T-helper 1 cell treated with Interleukin-12 subunit alpha and Interleukin-12 subunit beta and Interleukin-4 antibody, amounts not matched to agents 30 μg/mL and 1 μg/mL, for 36 hours (primary cell): ENCODE measurements at regions not wholly inside any gene's neighbourhood (a gene's known extent, or its start where the extent isn't known, plus 50 kb on each side); places are given as distances from the start of the nearest gene placed in this dataset.
"Not testable (repeated sequence)": the region's sequence is repeated elsewhere in the genome, so short reads cannot be mapped to it uniquely, and the experiment has no call there.

ENCODE experiments used
- H3K27ac Mint-ChIP-seq: one replicate; pipeline ENCODE4 v1.8.0; 2021; ENCODE audit warnings: mild to moderate bottlenecking, mixed read lengths
- H3K27me3 Mint-ChIP-seq: one replicate; pipeline ENCODE4 v1.8.0; 2021; ENCODE audit warnings: low read depth, mixed read lengths
- H3K36me3 Mint-ChIP-seq: one replicate; pipeline ENCODE4 v1.8.0; 2021; ENCODE audit warnings: low read depth, mixed read lengths
- H3K4me1 Mint-ChIP-seq: one replicate; pipeline ENCODE4 v1.8.0; 2021; ENCODE audit warnings: low read depth, mixed read lengths
- H3K4me3 Mint-ChIP-seq: one replicate; pipeline ENCODE4 v1.8.0; 2021; ENCODE audit warnings: mild to moderate bottlenecking, moderate library complexity, mixed read lengths
- H3K9me3 Mint-ChIP-seq: one replicate; pipeline ENCODE4 v1.8.0; 2021; ENCODE audit warnings: mixed read lengths

GRCh38 chr17:33882677-33883076, 372.4 kb upstream of the CCL2 start:
- H3K4me3 Mint-ChIP-seq, H3K4me1 Mint-ChIP-seq, H3K9me3 Mint-ChIP-seq, H3K27me3 Mint-ChIP-seq, H3K36me3 Mint-ChIP-seq, H3K27ac Mint-ChIP-seq: not testable (repeated sequence)

- no peak overlapping the region for H3K27ac Mint-ChIP-seq
- H3K9me3 Mint-ChIP-seq = peaks cover 2% of the 10 kb centered on the region
- no peaks in the 10 kb centered on the region for H3K4me1 Mint-ChIP-seq
- H3K4me3 Mint-ChIP-seq = no peak overlapping the region
- no peaks in the 10 kb centered on the region for H3K36me3 Mint-ChIP-seq
- no peaks in the 10 kb centered on the region for H3K27me3 Mint-ChIP-seq
Measured at GRCh38 chr17:33888455-33888854, 366.6 kb upstream of the CCL2 start.

- H3K4me1 Mint-ChIP-seq = no peaks in the 10 kb centered on the region
- H3K9me3 Mint-ChIP-seq = no peaks in the 10 kb centered on the region
- H3K4me3 Mint-ChIP-seq = no peak overlapping the region
- no peaks in the 10 kb centered on the region for H3K27me3 Mint-ChIP-seq
- no peak overlapping the region for H3K27ac Mint-ChIP-seq
- H3K36me3 Mint-ChIP-seq = no peaks in the 10 kb centered on the region
Measured at GRCh38 chr17:33889040-33889439, 366.0 kb upstream of the CCL2 start.

GRCh38 chr17:33889766-33890165, 365.3 kb upstream of the CCL2 start:
- Mint-ChIP-seq H3K36me3 (no peaks in the 10 kb centered on the region), H3K4me3 (no peak overlapping the region), H3K27ac (no peak overlapping the region), H3K4me1 (no peaks in the 10 kb centered on the region), H3K27me3 (no peaks in the 10 kb centered on the region), H3K9me3 (no peaks in the 10 kb centered on the region)

- H3K4me1 Mint-ChIP-seq = no peaks in the 10 kb centered on the region
- H3K9me3 Mint-ChIP-seq = no peaks in the 10 kb centered on the region
- no peaks in the 10 kb centered on the region for H3K27me3 Mint-ChIP-seq
- H3K27ac Mint-ChIP-seq = no peak overlapping the region
- no peak overlapping the region for H3K4me3 Mint-ChIP-seq
- H3K36me3 Mint-ChIP-seq = no peaks in the 10 kb centered on the region
Measured at GRCh38 chr17:33892717-33893591, 362.1 kb upstream of the CCL2 start.

- no peaks in the 10 kb centered on the region for H3K36me3 Mint-ChIP-seq
- no peaks in the 10 kb centered on the region for H3K4me1 Mint-ChIP-seq
- peaks cover 3% of the 10 kb centered on the region for H3K27me3 Mint-ChIP-seq
- H3K27ac Mint-ChIP-seq = no peak overlapping the region
- no peaks in the 10 kb centered on the region for H3K9me3 Mint-ChIP-seq
- no peak overlapping the region for H3K4me3 Mint-ChIP-seq
Measured at GRCh38 chr17:33895491-33895890, 359.6 kb upstream of the CCL2 start.

- Mint-ChIP-seq H3K36me3 (no peaks in the 10 kb centered on the region), H3K27me3 (peaks cover 3% of the 10 kb centered on the region), H3K27ac (no peak overlapping the region), H3K9me3 (no peaks in the 10 kb centered on the region), H3K4me3 (no peak overlapping the region), H3K4me1 (no peaks in the 10 kb centered on the region)
Measured at GRCh38 chr17:33896263-33896662, 358.8 kb upstream of the CCL2 start.

- Mint-ChIP-seq H3K27ac (no peak overlapping the region), H3K4me3 (no peak overlapping the region), H3K9me3 (no peaks in the 10 kb centered on the region), H3K4me1 (no peaks in the 10 kb centered on the region), H3K27me3 (peaks cover 10% of the 10 kb centered on the region), H3K36me3 (no peaks in the 10 kb centered on the region)
Measured at GRCh38 chr17:33901085-33901484, 354.0 kb upstream of the CCL2 start.

GRCh38 chr17:33902901-33903449, 352.1 kb upstream of the CCL2 start:
- no peaks in the 10 kb centered on the region for H3K9me3 Mint-ChIP-seq

GRCh38 chr17:33904476-33904875, 350.6 kb upstream of the CCL2 start:
- H3K4me1 Mint-ChIP-seq = no peaks in the 10 kb centered on the region
- peaks cover 7% of the 10 kb centered on the region for H3K27me3 Mint-ChIP-seq
- no peak overlapping the region for H3K27ac Mint-ChIP-seq
- no peaks in the 10 kb centered on the region for H3K9me3 Mint-ChIP-seq
- H3K4me3 Mint-ChIP-seq = no peak overlapping the region
- no peaks in the 10 kb centered on the region for H3K36me3 Mint-ChIP-seq

More at GRCh38 chr17:33902901-33903449, 352.1 kb upstream of the CCL2 start:
- Mint-ChIP-seq H3K36me3 (no peaks in the 10 kb centered on the region), H3K4me3 (no peak overlapping the region), H3K27ac (no peak overlapping the region), H3K4me1 (no peaks in the 10 kb centered on the region), H3K27me3 (peaks cover 10% of the 10 kb centered on the region)

- Mint-ChIP-seq H3K36me3 (no peaks in the 10 kb centered on the region), H3K9me3 (no peaks in the 10 kb centered on the region), H3K4me3 (no peak overlapping the region), H3K27ac (no peak overlapping the region), H3K27me3 (peaks cover 7% of the 10 kb centered on the region), H3K4me1 (no peaks in the 10 kb centered on the region)
Measured at GRCh38 chr17:33905338-33905800, 349.7 kb upstream of the CCL2 start.

GRCh38 chr17:33908363-33909064, 346.6 kb upstream of the CCL2 start:
- no peaks in the 10 kb centered on the region for H3K4me1 Mint-ChIP-seq
- H3K27me3 Mint-ChIP-seq = no peaks in the 10 kb centered on the region
- no peaks in the 10 kb centered on the region for H3K36me3 Mint-ChIP-seq
- H3K9me3 Mint-ChIP-seq = no peaks in the 10 kb centered on the region
- no peak overlapping the region for H3K4me3 Mint-ChIP-seq
- no peak overlapping the region for H3K27ac Mint-ChIP-seq

GRCh38 chr17:33910200-33910857, 344.8 kb upstream of the CCL2 start:
- Mint-ChIP-seq H3K36me3 (no peaks in the 10 kb centered on the region), H3K27me3 (no peaks in the 10 kb centered on the region), H3K4me3 (no peak overlapping the region), H3K27ac (no peak overlapping the region), H3K9me3 (no peaks in the 10 kb centered on the region), H3K4me1 (no peaks in the 10 kb centered on the region)

- no peak overlapping the region for H3K4me3 Mint-ChIP-seq
- H3K27ac Mint-ChIP-seq = no peak overlapping the region
- no peaks in the 10 kb centered on the region for H3K9me3 Mint-ChIP-seq
- H3K27me3 Mint-ChIP-seq = peaks cover 5% of the 10 kb centered on the region
- H3K36me3 Mint-ChIP-seq = no peaks in the 10 kb centered on the region
- H3K4me1 Mint-ChIP-seq = no peaks in the 10 kb centered on the region
Measured at GRCh38 chr17:33914125-33914524, 341.0 kb upstream of the CCL2 start.
